ENCODE measurements at regions not wholly inside any gene's neighbourhood (a gene's known extent, or its start where the extent isn't known, plus 50 kb on each side); places are given as distances from the start of the nearest gene placed in this dataset.
A peak's percentile ranks its signal among the peaks of the same experiment; 100 is the strongest.

GRCh38 chr6:82711971-82712370 is 348.4 kb downstream of the TPBG start:
- H3K9ac ChIP-seq (ENCODE audit: low read length) = no peak overlapping the region
- H3K36me3 Mint-ChIP-seq (ENCODE audit: low read depth, unreplicated experiment) = no peaks in the 10 kb centered on the region
- H4K20me1 ChIP-seq (ENCODE audit: insufficient read depth, low read length) = no peaks in the 10 kb centered on the region
- H3K27ac Mint-ChIP-seq (ENCODE audit: unreplicated experiment) = no peak overlapping the region
- no peak overlapping the region for H3K4me3 Mint-ChIP-seq (ENCODE audit: unreplicated experiment)
- H3K27me3 ChIP-seq (ENCODE audit: insufficient read depth, low read length) = no peaks in the 10 kb centered on the region
- no peak overlapping the region for H2AFZ ChIP-seq (ENCODE audit: low read depth, low read length)
- H3K79me2 ChIP-seq (ENCODE audit: insufficient read depth, low read length) = no peaks in the 10 kb centered on the region
- TF ChIP-seq, protein P1, sequence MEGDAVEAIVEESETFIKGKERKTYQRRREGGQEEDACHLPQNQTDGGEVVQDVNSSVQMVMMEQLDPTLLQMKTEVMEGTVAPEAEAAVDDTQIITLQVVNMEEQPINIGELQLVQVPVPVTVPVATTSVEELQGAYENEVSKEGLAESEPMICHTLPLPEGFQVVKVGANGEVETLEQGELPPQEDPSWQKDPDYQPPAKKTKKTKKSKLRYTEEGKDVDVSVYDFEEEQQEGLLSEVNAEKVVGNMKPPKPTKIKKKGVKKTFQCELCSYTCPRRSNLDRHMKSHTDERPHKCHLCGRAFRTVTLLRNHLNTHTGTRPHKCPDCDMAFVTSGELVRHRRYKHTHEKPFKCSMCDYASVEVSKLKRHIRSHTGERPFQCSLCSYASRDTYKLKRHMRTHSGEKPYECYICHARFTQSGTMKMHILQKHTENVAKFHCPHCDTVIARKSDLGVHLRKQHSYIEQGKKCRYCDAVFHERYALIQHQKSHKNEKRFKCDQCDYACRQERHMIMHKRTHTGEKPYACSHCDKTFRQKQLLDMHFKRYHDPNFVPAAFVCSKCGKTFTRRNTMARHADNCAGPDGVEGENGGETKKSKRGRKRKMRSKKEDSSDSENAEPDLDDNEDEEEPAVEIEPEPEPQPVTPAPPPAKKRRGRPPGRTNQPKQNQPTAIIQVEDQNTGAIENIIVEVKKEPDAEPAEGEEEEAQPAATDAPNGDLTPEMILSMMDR (IDR thresholded peaks at IDR 0.05; ENCODE audit: insufficient read depth, low read depth, low read length) = no peak
- no peak for TF ChIP-seq EZH2 (IDR thresholded peaks at IDR 0.05; ENCODE audit: insufficient read depth, low read length)
- no peak for FAIRE-seq
- H3K27me3 Mint-ChIP-seq (ENCODE audit: low read depth, unreplicated experiment) = peaks cover 2% of the 10 kb centered on the region
- no peaks in the 10 kb centered on the region for H3K4me1 ChIP-seq (ENCODE audit: insufficient read depth, low read length)
- peak; percentile 47 for DNase-seq (ENCODE audit: low read depth)
- no peak overlapping the region for H3K27ac ChIP-seq (ENCODE audit: low read depth, low read length)
- H3K9me3 ChIP-seq (ENCODE audit: insufficient read depth, low read depth, low read length) = no peaks in the 10 kb centered on the region
- peaks cover 5% of the 10 kb centered on the region for H3K4me1 Mint-ChIP-seq (ENCODE audit: low read depth, unreplicated experiment)
- H3K4me3 ChIP-seq (ENCODE audit: insufficient read depth, low read depth, low read length) = no peak overlapping the region
- H3K4me2 ChIP-seq (ENCODE audit: low read length) = no peak overlapping the region
- peaks cover 9% of the 10 kb centered on the region for H3K9me3 Mint-ChIP-seq (ENCODE audit: unreplicated experiment)
- H3K36me3 ChIP-seq (ENCODE audit: insufficient read depth, low read length) = no peaks in the 10 kb centered on the region

DNA sequence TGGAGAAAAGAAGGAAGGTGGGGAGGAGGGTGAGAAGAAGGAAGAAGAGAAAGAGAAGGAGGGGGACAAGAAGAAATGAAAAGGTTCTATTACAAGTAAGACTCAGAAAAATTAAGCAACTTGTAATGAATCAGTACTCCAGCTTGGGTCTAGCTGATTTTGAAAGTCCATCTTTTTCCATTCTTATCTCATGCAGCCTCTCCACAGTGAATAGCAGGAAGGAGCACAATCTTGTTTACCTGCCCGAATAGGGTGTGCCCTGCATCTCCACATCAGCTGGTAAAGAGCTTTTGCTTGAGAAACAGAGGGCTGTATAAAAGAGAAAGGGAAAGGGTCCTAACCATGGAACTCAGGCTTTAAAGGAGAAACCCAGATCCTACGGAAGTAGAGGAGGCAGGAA is 348.8 kb downstream of the TPBG start:
- no peaks in the 10 kb centered on the region for H3K9me3 ChIP-seq (ENCODE audit: insufficient read depth, low read depth, low read length)
- peaks cover 11% of the 10 kb centered on the region for H3K9me3 Mint-ChIP-seq (ENCODE audit: unreplicated experiment)
- H3K36me3 ChIP-seq (ENCODE audit: insufficient read depth, low read length) = no peaks in the 10 kb centered on the region
- no peak overlapping the region for H3K4me2 ChIP-seq (ENCODE audit: low read length)
- FAIRE-seq (no peak), DNase-seq (ENCODE audit: low read depth) (no peak)
- H3K27me3 Mint-ChIP-seq (ENCODE audit: low read depth, unreplicated experiment) = peaks cover 2% of the 10 kb centered on the region
- TF ChIP-seq, protein P1 (IDR thresholded peaks at IDR 0.05; ENCODE audit: insufficient read depth, low read depth, low read length) = no peak
- TF ChIP-seq EZH2 (IDR thresholded peaks at IDR 0.05; ENCODE audit: insufficient read depth, low read length) = no peak
- no peaks in the 10 kb centered on the region for H3K27me3 ChIP-seq (ENCODE audit: insufficient read depth, low read length)
- H3K4me3 Mint-ChIP-seq (ENCODE audit: unreplicated experiment) = no peak overlapping the region
- no peak overlapping the region for H2AFZ ChIP-seq (ENCODE audit: low read depth, low read length)
- H4K20me1 ChIP-seq (ENCODE audit: insufficient read depth, low read length) = no peaks in the 10 kb centered on the region
- no peaks in the 10 kb centered on the region for H3K36me3 Mint-ChIP-seq (ENCODE audit: low read depth, unreplicated experiment)
- H3K79me2 ChIP-seq (ENCODE audit: insufficient read depth, low read length) = no peaks in the 10 kb centered on the region
- H3K4me1 Mint-ChIP-seq (ENCODE audit: low read depth, unreplicated experiment) = peaks cover 5% of the 10 kb centered on the region
- H3K27ac Mint-ChIP-seq (ENCODE audit: unreplicated experiment) = no peak overlapping the region
- H3K4me3 ChIP-seq (ENCODE audit: insufficient read depth, low read depth, low read length) = no peak overlapping the region
- H3K4me1 ChIP-seq (ENCODE audit: insufficient read depth, low read length) = no peaks in the 10 kb centered on the region
- H3K9ac ChIP-seq (ENCODE audit: low read length) = no peak overlapping the region
- no peak overlapping the region for H3K27ac ChIP-seq (ENCODE audit: low read depth, low read length)

- TF ChIP-seq, protein P1 (IDR thresholded peaks at IDR 0.05; ENCODE audit: insufficient read depth, low read depth, low read length) = no peak
- no peak for TF ChIP-seq EZH2 (IDR thresholded peaks at IDR 0.05; ENCODE audit: insufficient read depth, low read length)
- no peak overlapping the region for H3K27ac Mint-ChIP-seq (ENCODE audit: unreplicated experiment)
- Histone ChIP-seq H3K9ac (ENCODE audit: low read length) (no peak overlapping the region), H3K4me2 (ENCODE audit: low read length) (no peak overlapping the region), H2AFZ (ENCODE audit: low read depth, low read length) (no peak overlapping the region), H3K9me3 (ENCODE audit: insufficient read depth, low read depth, low read length) (no peaks in the 10 kb centered on the region), H3K4me1 (ENCODE audit: insufficient read depth, low read length) (no peaks in the 10 kb centered on the region), H3K79me2 (ENCODE audit: insufficient read depth, low read length) (no peaks in the 10 kb centered on the region), H3K4me3 (ENCODE audit: insufficient read depth, low read depth, low read length) (no peak overlapping the region), H4K20me1 (ENCODE audit: insufficient read depth, low read length) (no peaks in the 10 kb centered on the region), H3K27ac (ENCODE audit: low read depth, low read length) (no peak overlapping the region), H3K27me3 (ENCODE audit: insufficient read depth, low read length) (no peaks in the 10 kb centered on the region), H3K36me3 (ENCODE audit: insufficient read depth, low read length) (no peaks in the 10 kb centered on the region)
- peaks cover 5% of the 10 kb centered on the region for H3K4me1 Mint-ChIP-seq (ENCODE audit: low read depth, unreplicated experiment)
- DNase-seq (ENCODE audit: low read depth) (no peak), FAIRE-seq (no peak)
- H3K9me3 Mint-ChIP-seq (ENCODE audit: unreplicated experiment) = peaks cover 11% of the 10 kb centered on the region
- H3K36me3 Mint-ChIP-seq (ENCODE audit: low read depth, unreplicated experiment) = no peaks in the 10 kb centered on the region
- H3K27me3 Mint-ChIP-seq (ENCODE audit: low read depth, unreplicated experiment) = peaks cover 2% of the 10 kb centered on the region
- no peak overlapping the region for H3K4me3 Mint-ChIP-seq (ENCODE audit: unreplicated experiment)
Observed at GRCh38 chr6:82712826-82713225, 349.2 kb downstream of the TPBG start.
